ENCODE measurements at regions not wholly inside any gene's neighbourhood (a gene's known extent, or its start where the extent isn't known, plus 50 kb on each side); places are given as distances from the start of the nearest gene placed in this dataset.
"Not testable (repeated sequence)": the region's sequence is repeated elsewhere in the genome, so short reads cannot be mapped to it uniquely, and the experiment has no call there.

GRCh38 chr12:18849080-18849479, 111.2 kb downstream of the CAPZA3 start:
- no peak for DNase-seq (ENCODE audit: low read depth in 2 of 2)

GRCh38 chr12:18849761-18850160, 111.8 kb downstream of the CAPZA3 start:
- DNase-seq (ENCODE audit: low read depth in 2 of 2), result no peak

- no peak for DNase-seq (ENCODE audit: low read depth in 2 of 2)
Observed at GRCh38 chr12:18850752-18851151, 112.8 kb downstream of the CAPZA3 start.

GRCh38 chr12:18851271-18851670, 113.4 kb downstream of the CAPZA3 start:
- no peak for DNase-seq (ENCODE audit: low read depth in 2 of 2)

GRCh38 chr12:18853570-18854366, 115.8 kb downstream of the CAPZA3 start:
- DNase-seq (ENCODE audit: low read depth in 2 of 2), result no peak

GRCh38 chr12:18857656-18858055, 119.7 kb downstream of the CAPZA3 start:
- no peak for DNase-seq (ENCODE audit: low read depth in 2 of 2)

GRCh38 chr12:18859400-18859799, 121.5 kb downstream of the CAPZA3 start:
- DNase-seq (ENCODE audit: low read depth in 2 of 2), result no peak

GRCh38 chr12:18861287-18861858, 123.5 kb downstream of the CAPZA3 start:
- DNase-seq (ENCODE audit: low read depth in 2 of 2), result peak; percentile 60 to 63

- DNase-seq (ENCODE audit: low read depth in 2 of 2), result no peak
Observed at GRCh38 chr12:18863769-18864500, 126.0 kb downstream of the CAPZA3 start.

- peak in 1 of 2 donors; percentile 50 for DNase-seq (ENCODE audit: low read depth in 2 of 2)
Observed at GRCh38 chr12:18864900-18865561, 127.1 kb downstream of the CAPZA3 start.

- DNase-seq (ENCODE audit: low read depth in 2 of 2), result peak in 1 of 2 donors; percentile 11
Observed at GRCh38 chr12:18868717-18869116, 130.8 kb downstream of the CAPZA3 start.

GRCh38 chr12:18872770-18873169, 134.9 kb downstream of the CAPZA3 start:
- no peak for DNase-seq (ENCODE audit: low read depth in 2 of 2)

GRCh38 chr12:18878676-18879180, 140.8 kb downstream of the CAPZA3 start:
- DNase-seq (ENCODE audit: low read depth in 2 of 2), result no peak

- DNase-seq (ENCODE audit: low read depth in 2 of 2), result no peak
Observed at GRCh38 chr12:18882690-18883089, 144.8 kb downstream of the CAPZA3 start.

GRCh38 chr12:18886962-18887361, 149.0 kb downstream of the CAPZA3 start:
- DNase-seq (ENCODE audit: low read depth in 2 of 2), result peak in 1 of 2 donors; percentile 55

- DNase-seq (ENCODE audit: low read depth in 2 of 2), result no peak
Observed at GRCh38 chr12:18887368-18887767, 149.4 kb downstream of the CAPZA3 start.

- no peak for DNase-seq (ENCODE audit: low read depth in 2 of 2)
Observed at GRCh38 chr12:18888047-18888446, 150.1 kb downstream of the CAPZA3 start.

- not testable (repeated sequence) for DNase-seq (ENCODE audit: low read depth in 2 of 2)
Observed at GRCh38 chr12:18890621-18891020, 152.7 kb downstream of the CAPZA3 start.

- DNase-seq (ENCODE audit: low read depth in 2 of 2), result no peak
Observed at GRCh38 chr12:18895540-18895939, 157.6 kb downstream of the CAPZA3 start.

GRCh38 chr12:18895946-18896345, 158.0 kb downstream of the CAPZA3 start:
- no peak for DNase-seq (ENCODE audit: low read depth in 2 of 2)

GRCh38 chr12:18897823-18898222, 159.9 kb downstream of the CAPZA3 start:
- DNase-seq (ENCODE audit: low read depth in 2 of 2), result no peak

GRCh38 chr12:18898470-18898869, 160.6 kb downstream of the CAPZA3 start:
- peak in 1 of 2 donors; percentile 5 for DNase-seq (ENCODE audit: low read depth in 2 of 2)

Data from lung microvascular endothelial cell (primary cell).